HG03066 (cell line): ENCODE measurements at regions not wholly inside any gene's neighbourhood (a gene's known extent, or its start where the extent isn't known, plus 50 kb on each side); places are given as distances from the start of the nearest gene placed in this dataset.

Experiments used
- ATAC-seq: cut with Tn5 transposase; IDR thresholded peaks from one replicate; pipeline ENCODE4 v1.9.1; 2021; ENCODE audit warnings: low read depth; ENCODE audit not compliant: unreplicated experiment

- ATAC-seq = no peak
Measured at GRCh38 chr7:35508623-35509400, 186.1 kb downstream of the HERPUD2 start.

DNA sequence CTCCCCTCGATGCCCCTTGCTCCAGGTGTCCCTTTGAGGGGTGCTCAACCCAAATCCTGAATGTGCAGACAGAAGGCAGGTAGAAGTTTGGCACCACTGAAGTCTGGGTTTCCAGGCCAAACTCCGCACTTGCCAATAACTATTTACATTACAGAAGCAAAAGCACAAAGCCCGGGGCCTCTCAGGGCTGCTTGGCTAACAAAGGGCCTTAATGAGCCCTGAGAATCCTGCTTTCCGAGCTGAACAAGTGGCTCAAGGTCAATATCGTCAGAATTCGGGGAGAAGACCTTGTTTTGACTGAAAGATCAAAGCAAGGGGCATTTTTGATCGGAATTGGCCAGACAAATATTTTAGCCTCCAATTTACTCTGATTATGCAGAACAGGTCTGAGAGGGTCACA is 189.9 kb downstream of the HERPUD2 start:
- no peak for ATAC-seq

- no peak for ATAC-seq
Measured at GRCh38 chr7:35504365-35504764, 190.6 kb downstream of the HERPUD2 start.

DNA sequence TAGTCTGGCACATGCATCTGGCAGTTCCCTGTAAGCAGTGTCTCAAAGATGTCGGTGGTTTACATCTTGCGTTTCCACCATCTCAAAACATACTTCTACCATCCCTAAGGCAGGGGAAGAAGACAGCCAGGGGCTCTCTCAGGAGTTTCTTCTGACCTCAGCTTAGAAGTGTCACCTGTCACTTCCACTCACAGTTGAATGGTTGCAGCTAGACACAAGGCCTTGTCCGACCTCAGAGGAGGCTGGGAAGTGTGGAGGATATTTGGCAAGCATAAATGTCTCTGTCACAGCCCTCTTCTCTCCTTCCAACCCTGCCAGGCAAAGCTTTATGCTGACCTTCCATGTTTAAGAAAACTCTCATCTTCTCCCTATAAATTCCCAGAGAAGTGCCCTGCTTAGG is 193.3 kb downstream of the HERPUD2 start:
- ATAC-seq = no peak

DNA sequence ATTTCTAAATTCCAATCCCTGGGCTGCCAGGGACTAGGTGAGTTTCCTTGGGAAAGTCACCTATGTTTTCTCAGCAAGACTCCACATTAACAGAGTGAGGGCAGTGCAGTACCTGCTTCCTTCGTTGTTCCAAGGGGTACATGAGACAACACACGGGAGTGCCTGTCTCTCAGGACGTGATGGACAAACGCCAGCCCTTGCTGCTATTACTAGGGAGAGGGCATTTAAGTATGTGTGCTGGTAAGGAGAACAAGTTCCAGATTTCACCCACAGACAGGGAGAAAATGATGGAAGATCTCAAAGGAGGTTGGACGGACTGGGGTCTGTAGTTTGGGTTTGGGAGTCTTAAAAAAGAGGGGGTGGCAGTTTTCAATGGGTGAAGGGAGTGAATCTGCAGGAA is 195.7 kb downstream of the HERPUD2 start:
- ATAC-seq = no peak

- no peak for ATAC-seq
Measured at GRCh38 chr7:35498416-35498815, 196.5 kb downstream of the HERPUD2 start.

GRCh38 chr7:35495844-35496243 is 199.1 kb downstream of the HERPUD2 start:
- ATAC-seq = no peak

GRCh38 chr7:35495377-35495776 is 199.6 kb downstream of the HERPUD2 start:
- no peak for ATAC-seq

- no peak for ATAC-seq
Measured at GRCh38 chr7:35494407-35494806, 200.5 kb downstream of the HERPUD2 start.

- no peak for ATAC-seq
Measured at GRCh38 chr7:35492451-35493175, 202.3 kb downstream of the HERPUD2 start.

GRCh38 chr7:35491233-35491632 is 203.7 kb downstream of the HERPUD2 start:
- ATAC-seq = no peak

- ATAC-seq = no peak
Measured at GRCh38 chr7:35487841-35488240, 207.1 kb downstream of the HERPUD2 start.

DNA sequence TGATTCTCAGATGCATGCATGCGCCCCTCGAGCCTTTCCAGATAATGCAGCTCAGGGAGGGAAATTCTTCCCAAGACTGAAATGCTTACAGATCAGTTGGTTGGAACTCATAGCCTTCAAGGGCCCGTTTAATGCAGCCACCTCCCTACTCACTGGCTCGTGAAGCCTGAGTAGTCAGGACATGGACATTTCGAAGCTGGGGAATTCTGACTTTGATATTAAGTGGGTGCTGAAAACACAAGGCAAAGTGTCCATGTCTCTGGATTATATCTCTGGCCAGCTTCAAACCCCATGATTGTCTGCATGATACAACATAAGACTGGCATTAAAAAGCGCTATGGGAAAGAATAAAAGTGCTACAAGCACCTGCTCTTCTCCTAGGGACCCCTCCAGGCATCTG is 207.5 kb downstream of the HERPUD2 start:
- no peak for ATAC-seq

DNA sequence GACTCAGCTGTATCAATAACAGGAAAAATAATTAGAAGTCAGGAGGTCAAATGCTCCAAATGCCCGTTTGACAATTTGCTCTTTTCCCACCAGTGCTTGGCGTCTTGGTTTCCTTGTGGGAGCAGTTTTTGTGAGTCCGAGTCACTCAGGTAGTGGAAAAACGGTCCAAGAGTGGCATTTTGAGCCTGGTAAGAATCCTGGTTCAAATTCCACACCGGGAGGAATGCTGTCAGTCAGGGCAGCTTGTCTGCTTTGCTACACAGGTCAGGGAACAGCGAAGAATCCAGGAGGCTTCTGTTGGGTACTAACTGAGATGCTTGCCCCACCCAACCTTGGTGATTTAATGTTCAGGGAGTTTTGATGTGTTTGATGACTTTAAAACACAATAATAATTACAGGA is 209.5 kb downstream of the HERPUD2 start:
- ATAC-seq = no peak

- no peak for ATAC-seq
Measured at GRCh38 chr7:35483568-35483967, 211.4 kb downstream of the HERPUD2 start.

DNA sequence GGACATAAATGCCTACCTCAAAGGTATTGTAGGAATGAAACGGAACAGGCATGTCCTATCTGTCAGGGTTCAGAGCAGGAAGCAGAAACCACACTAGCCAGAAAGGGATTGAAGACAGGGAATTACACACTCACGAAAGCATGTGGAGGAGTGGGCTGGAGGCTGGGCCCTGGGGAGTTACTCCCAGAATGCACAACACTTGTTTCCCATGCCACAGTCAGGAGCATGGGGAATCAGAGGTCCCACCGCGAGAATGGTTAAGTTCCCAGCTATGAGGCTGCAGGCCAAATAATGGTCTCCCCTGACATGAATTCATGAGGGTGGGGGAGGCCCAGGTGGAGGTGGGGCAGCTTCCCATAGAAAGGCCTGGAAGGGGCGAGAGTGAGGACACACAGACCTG is 212.7 kb downstream of the HERPUD2 start:
- ATAC-seq = no peak

GRCh38 chr7:35480806-35481205 is 214.1 kb downstream of the HERPUD2 start:
- ATAC-seq = no peak

- no peak for ATAC-seq
Measured at GRCh38 chr7:35477609-35478008, 217.3 kb downstream of the HERPUD2 start.

DNA sequence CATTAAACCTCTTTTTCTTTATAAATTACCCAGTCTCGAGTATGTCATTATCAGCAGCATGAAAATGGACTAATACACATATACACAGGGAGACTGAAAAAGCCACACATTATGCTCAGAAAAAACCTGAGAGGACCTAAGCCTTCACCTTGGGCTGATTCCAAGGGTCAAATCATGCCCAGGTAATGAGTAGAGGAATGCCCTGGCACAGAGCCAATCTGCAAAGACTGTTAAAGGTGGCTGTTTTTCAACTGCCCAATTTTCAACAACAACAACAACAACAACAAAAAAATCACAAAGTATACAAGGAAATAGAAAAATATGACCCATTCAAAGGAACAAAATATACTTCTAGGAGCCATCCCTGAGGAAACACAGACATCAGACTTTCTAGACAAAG is 220.2 kb upstream of the TBX20 start:
- ATAC-seq = no peak

DNA sequence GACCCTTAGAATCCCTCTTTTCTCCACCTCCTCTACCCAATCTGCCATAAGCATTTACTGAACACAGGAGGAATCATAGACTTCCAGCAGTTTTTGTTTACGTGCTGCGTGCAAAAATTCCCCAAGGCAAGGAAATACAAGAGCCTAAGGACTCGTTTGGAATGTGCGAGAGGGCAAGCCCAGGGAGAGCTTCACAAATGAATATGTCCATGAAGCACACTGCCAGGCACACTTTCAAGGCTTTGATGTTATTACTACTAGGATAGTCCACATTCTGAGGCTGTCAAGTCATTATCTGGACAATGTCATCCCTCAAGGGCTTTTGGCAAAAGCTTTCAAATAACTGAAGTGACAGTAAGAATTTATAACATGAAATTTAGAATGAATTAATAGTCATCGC is 214.7 kb upstream of the TBX20 start:
- ATAC-seq = no peak

DNA sequence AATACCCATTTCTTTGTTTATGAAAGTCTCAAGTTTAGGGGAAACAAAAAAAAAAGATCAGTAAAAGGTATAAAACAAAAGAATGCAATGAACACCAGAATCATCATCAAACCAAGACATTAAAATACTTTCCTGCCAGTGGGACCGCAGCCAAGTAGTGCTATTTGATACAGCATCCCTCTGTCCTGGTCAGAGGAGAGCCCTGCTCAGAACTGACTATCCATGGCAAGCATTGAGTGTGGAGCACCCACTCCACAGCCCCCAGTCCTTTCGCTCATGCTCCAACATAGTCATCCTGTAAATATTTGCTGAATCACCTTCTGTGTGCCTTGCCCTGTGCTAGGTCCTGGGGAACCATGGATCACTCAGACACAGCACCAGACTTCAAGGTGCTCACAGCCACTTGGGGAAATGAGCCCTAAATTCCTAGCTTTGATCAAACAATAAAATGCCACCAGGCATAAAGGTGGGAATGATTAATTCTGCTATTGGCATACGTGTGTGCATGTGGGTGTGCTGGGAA is 213.6 kb upstream of the TBX20 start:
- no peak for ATAC-seq

- ATAC-seq = no peak
Measured at GRCh38 chr7:35465791-35466336, 212.0 kb upstream of the TBX20 start.
